HEK293 (cell line): ENCODE measurements at regions not wholly inside any gene's neighbourhood (a gene's known extent, or its start where the extent isn't known, plus 50 kb on each side); places are given as distances from the start of the nearest gene placed in this dataset.

Experiments
- CTCF ChIP-seq: fragments of 450-650 bp; formaldehyde crosslinking; IDR thresholded peaks from 2 replicates; pipeline ENCODE4 v1.5.1; 2016; ENCODE audit warnings: missing biosample characterization, missing genetic modification characterization
- YY1 ChIP-seq: fragments of 450-650 bp; formaldehyde crosslinking; IDR thresholded peaks from 2 replicates; pipeline ENCODE4 v1.5.1; 2018; ENCODE audit warnings: missing biosample characterization, missing genetic modification characterization
- ZNF274 ChIP-seq, 2 experiments: fragments of 200-500 bp in 1 of 2; fragments of 450-650 bp in 1 of 2; sonication (Bioruptor generic) in 1 of 2; formaldehyde crosslinking in 1 of 2; IDR thresholded peaks; 2 replicates each; pipeline versions ENCODE4 v1.5.1 to v1.6.1; 2014 to 2016; ENCODE audit warnings: borderline replicate concordance in 1 of 2, inconsistent platforms in 1 of 2, low read length in 1 of 2, missing biosample characterization in 1 of 2, missing genetic modification characterization in 1 of 2

- TF ChIP-seq YY1 (tag by site-specific recombination) (no peak), CTCF (tag by site-specific recombination) (no peak), ZNF274 (IDR thresholded peaks at IDR 0.05; ENCODE audit: low read length) (no peak), ZNF274 (tag by site-specific recombination; IDR thresholded peaks at IDR 0.05; ENCODE audit: borderline replicate concordance) (no peak)
Observed at GRCh38 chr10:10368951-10369576, 648.6 kb upstream of the CELF2 start.
